GM19328 (cell line): ENCODE measurements at regions not wholly inside any gene's neighbourhood (a gene's known extent, or its start where the extent isn't known, plus 50 kb on each side); places are given as distances from the start of the nearest gene placed in this dataset.

Experiments used
- ATAC-seq: cut with Tn5 transposase; IDR thresholded peaks from one replicate; pipeline ENCODE4 v1.9.1; 2021; ENCODE audit warnings: mild to moderate bottlenecking, moderate library complexity; ENCODE audit not compliant: unreplicated experiment

DNA sequence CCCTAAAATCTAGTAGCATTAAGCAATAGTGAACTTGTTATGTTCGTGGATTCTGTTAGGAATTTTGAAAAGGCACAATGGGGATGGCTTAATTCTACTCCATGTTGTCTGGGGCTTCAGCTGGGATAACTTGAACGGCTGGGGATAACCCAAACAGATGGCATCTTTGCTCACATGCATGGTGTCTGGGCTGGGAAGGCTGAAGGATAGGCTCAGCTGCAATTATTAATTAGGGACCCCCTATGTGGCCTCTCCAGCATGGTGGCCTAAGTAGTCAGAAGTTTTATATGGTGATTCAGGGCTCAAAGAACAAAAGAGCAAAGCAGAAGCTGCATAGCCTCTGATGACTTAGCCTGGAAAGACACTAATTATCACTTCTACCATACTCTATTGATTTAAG lies 551.1 kb downstream of the PSAT1 start:
- no peak for ATAC-seq

DNA sequence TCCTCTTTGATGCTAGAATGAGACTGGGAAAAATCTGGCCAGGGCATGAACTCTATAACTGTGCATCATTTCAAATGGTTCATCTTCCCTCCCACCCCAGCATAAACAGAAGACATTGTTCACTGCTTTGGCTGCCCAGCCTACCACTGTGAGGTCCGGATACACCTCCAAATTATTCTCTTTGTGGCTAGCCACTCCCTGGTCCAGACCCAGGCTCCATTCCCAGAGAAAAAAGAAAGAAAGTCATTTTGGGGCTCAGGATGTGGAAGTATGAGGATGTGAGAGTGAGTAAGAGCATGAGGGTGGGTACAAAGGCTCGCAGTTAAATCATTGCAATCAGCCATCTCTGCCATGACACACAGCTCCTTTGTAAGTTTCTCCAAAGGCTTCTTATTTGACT lies 559.2 kb downstream of the PSAT1 start:
- no peak for ATAC-seq

DNA sequence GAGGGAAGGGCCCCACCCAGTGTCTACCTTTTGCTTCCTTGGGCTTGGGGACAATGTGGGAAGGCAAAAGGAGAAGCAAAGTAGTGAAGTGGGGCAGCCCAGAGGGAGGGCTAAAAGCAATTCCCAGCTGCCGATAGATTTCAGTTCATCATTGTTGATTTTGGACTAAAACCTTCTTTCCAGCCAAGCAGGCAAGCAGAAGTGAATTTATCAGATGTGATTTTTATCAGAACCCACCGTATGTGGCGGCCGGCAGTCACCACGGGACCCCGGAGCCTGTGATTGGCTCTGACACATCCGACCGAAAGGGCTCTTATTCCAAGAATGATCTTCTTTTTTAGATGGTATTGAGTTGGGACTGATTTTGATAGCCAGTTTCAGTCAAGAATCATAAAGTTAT lies 559.9 kb downstream of the PSAT1 start:
- ATAC-seq: no peak

DNA sequence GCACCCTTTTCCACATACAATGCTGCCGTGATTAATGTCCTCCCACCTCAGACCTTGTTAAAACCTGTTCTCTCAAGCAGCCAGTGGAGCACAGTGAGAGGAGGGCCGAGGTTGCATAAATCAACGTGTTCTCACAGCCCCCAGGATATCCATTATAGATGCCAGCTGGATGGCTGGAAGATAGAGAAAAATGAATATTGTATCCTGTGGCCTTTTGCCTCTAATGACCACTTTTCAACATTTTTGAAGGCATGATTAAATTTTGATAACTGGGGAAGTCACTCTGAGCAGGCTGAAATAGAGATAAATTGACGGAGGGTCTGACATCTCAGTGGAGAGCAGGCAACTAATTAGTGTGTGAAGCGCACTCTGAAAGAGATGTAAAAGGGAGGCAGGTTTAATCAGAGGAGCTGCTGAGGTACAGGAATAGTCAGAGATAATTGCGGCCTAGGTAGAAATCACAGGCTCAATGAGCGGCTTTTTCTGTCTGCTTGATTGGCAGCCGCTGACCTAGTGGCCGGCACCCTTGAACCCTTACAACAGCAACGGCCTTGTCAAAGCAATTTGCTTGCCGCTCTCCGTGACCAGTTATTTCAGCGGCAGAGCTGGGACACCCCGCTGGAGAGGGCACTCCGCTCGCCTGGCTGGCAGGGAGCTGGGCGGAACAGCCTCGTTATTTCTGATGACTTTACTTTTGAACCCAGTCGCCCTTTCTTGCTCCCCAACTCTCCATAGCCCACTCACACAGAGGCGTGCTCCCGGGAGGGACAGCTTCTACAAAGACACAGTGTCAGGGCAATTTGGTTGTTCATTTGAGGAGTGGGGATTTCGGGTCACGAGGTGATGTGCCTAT lies 560.7 kb downstream of the PSAT1 start:
- ATAC-seq: no peak

GRCh38 chr9:78858266-78858665 lies 561.3 kb downstream of the PSAT1 start:
- no peak for ATAC-seq

DNA sequence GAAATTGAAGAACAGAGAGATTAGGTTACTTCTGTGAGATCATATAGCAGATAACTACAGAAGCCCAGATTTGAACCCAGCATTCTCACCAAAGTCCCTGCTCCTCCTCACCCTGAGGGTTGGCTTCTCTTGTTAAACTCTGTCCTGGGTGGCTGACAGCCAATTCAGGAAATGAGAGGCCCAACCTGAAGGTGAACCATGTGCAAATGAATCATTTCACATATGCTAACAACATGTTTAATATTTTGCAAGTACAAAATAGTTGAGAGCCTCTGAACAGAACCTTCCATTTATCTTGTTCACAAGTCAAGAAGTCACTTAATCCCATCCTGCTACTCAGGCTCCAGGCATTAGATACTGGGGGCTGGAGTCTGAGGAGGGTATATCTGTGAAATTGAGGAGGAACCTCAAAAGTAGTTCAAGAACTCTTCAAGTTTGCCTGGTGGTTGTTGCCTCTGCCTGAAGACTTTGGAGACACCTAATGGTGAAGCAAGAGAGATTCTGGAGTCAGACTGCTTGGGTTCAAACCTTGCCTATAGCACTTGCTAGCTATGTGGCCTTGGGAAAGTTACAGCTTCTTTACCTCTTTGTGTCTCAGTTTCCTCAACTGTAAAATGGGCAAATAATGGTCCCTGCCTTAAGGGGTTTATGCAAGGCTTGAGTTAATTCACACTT lies 564.0 kb downstream of the PSAT1 start:
- ATAC-seq: no peak

DNA sequence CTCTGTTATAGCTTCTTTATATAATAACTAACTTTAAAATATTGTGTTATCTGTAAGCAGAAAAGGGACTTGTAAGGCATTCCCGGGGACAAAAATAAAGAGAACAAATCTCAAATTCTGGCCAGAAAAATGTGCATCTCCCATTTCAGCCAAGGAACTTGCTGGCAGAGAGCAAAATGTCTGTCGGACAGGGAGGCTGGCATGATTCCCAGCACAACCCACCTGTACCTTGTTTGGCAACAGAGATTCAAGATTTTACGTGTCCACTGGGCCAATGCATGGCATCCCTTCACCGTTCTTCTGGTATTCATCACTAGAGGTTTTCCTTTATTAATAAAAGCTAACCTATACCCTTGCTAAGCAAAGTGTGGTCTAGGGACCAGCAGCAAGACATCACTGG lies 566.6 kb downstream of the PSAT1 start:
- ATAC-seq: no peak

- ATAC-seq: no peak
Observed at GRCh38 chr9:78865737-78866136, 568.8 kb downstream of the PSAT1 start.

GRCh38 chr9:78866207-78867132 lies 569.5 kb downstream of the PSAT1 start:
- ATAC-seq: no peak

GRCh38 chr9:78871086-78871451 lies 574.1 kb downstream of the PSAT1 start:
- no peak for ATAC-seq

DNA sequence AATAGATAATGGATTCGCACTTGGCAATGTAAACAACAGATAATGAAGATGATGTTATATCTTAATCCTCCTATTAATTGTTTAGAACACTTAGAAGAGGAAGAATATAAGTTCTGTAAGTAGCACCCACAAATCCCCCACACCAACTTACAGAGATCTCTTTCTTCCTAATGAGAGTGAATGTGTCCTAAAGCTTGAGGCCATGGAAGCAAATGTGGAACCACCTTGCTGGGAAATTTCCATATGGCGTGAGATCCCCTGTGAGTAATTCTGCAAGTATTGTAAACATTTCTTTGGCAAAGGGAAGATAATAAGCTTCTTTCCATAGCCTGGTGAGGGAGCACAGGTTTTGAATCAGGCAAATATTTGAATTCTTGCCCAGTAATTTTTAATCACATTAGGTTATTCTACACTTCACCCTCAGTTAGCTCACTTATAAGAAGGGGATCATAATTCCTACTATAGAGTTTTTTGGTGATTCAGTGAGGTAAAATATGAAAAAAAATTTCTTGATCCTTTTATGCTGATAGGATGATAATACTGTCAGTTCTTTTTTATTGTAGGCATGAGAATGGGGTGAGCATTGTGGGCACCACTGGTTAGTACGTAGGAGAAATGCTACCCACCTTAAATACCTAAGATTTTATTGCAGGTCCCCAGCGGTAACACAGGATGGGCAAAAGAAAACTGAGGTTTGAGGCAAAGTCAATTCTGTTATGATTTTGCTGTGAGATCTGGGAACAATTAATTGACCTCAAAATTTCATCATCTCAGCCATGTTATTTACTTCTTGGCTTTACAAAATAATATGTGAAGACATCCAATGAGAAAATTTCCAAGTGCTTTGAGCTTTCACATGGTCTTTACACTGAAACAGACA lies 574.8 kb downstream of the PSAT1 start:
- no peak for ATAC-seq

DNA sequence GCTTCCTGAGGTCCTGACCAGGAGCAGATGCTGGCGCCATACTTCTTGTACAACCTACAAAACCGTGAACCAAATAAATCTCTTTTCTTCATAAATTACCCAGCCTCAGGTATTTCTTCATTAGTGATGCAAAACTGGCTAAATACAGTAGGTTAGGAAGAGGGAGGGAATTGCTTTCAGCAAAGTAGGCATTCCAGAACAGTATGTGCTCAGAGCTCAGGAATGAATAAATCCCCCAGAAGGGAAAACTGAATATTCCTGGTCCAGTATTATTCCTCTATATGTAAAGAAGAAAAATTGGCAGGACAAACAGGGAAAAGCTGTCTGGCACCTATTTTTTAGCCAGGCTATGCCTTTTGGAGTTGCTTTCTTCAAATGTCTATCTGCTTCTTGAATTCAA lies 577.1 kb downstream of the PSAT1 start:
- no peak for ATAC-seq

GRCh38 chr9:78879324-78880100 lies 582.6 kb downstream of the PSAT1 start:
- no peak for ATAC-seq

- no peak for ATAC-seq
Observed at GRCh38 chr9:78881295-78881694, 584.4 kb downstream of the PSAT1 start.

GRCh38 chr9:78882481-78882880 lies 585.6 kb downstream of the PSAT1 start:
- ATAC-seq: no peak

DNA sequence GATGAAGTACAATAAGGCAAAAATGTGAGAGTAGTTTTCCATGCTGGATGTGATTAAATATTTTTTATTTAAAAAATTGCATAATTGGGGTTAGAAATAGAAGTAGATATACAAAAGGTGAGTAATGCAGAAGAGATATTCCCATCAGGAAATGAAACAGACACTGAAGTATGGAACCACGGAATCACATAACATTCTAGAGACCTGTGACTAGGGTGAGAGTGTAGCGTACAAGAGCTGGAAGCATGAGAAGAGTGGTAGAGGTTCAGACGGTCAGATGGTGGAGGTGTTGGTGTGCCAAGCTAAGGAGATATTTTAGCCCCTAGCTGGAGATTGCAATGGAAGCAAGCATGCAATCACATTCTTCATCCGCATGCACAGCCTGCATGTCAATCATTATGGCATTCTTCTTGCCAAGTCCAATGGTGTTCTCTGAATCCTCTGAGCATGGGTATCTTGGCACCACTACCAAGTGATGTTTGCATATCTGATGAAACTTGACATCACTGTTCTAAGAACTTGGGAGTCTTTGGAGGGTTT lies 587.8 kb downstream of the PSAT1 start:
- no peak for ATAC-seq

- no peak for ATAC-seq
Observed at GRCh38 chr9:78892182-78892581, 595.3 kb downstream of the PSAT1 start.

DNA sequence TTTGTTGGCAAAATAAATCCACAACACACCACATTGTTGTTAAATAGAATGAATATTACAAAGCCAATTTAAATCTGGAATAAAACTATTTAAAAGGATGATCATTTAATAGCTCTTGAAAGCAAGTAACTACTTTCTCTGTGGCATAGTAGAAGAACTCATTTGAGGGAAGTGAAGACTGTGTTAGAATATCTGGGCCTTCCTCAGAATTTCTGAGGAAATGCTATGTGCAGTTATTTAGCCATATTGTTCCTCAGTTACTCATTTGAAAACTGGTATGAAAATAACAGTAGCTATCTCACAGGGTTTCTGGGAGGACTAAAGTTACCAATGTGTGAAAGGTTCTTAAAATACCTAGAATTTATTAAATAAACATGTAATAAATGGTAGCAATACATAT lies 595.8 kb downstream of the PSAT1 start:
- ATAC-seq: no peak

- ATAC-seq: no peak
Observed at GRCh38 chr9:78893774-78894401, 597.0 kb downstream of the PSAT1 start.
